ENCODE measurements at regions not wholly inside any gene's neighbourhood (a gene's known extent, or its start where the extent isn't known, plus 50 kb on each side); places are given as distances from the start of the nearest gene placed in this dataset.

GRCh38 chr6:103002282-103002681, 1608.8 kb downstream of the GRIK2 start:
- Histone ChIP-seq H3K4me3 (replicated peaks in 1 of 3; ENCODE audit: insufficient read depth in 1 of 3, low read depth in 2 of 3, low read length in 3 of 3) (no peak overlapping the region), H3K36me3 (replicated peaks in 1 of 2; ENCODE audit: control insufficient read depth in 1 of 2, insufficient read depth in 2 of 2, low read length in 2 of 2) (no peaks in the 10 kb centered on the region), H3K79me2 (ENCODE audit: insufficient read depth, low read length) (no peaks in the 10 kb centered on the region), H3K9ac (ENCODE audit: insufficient read depth, low read depth, low read length) (no peak overlapping the region), H3K27ac (ENCODE audit: extremely low read length, insufficient read depth, low read length) (no peak overlapping the region), H4K20me1 (ENCODE audit: insufficient read depth, low read length) (no peaks in the 10 kb centered on the region), H3K27me3 (ENCODE audit: control insufficient read depth in 1 of 2, insufficient read depth in 2 of 2, low read length in 2 of 2) (no peaks in the 10 kb centered on the region; a peak in 1 of 5 replicates), H3K4me2 (ENCODE audit: low read depth, low read length) (no peak overlapping the region), H2AFZ (ENCODE audit: low read length) (no peak overlapping the region), H3K4me1 (ENCODE audit: insufficient read depth, low read length) (no peaks in the 10 kb centered on the region), H3K9me3 (ENCODE audit: low read length) (no peaks in the 10 kb centered on the region)
- POLR2A ChIA-PET = no interaction called here
- intact Hi-C loops (cut with micrococcal nuclease; ENCODE audit: unreplicated experiment) (no loop called here), in situ Hi-C loops (cut with HindIII; ENCODE audit: extremely low pct_ligation_motif_present, low pct_unique_long_range_greater_than_20kb) (no loop called here)
- BruUV-seq (replicated peaks) = no TSS peak
- WGBS (ENCODE audit: low lambda C conversion rate) = 34% methylated on average over 3 of the region's 3 CpGs
- ATAC-seq (no peak), DNase-seq (ENCODE audit: low spot score) (no peak), FAIRE-seq (no peak)
- TF ChIP-seq RFX3 (CRISPR knock-in tag; IDR thresholded peaks at IDR 0.05) (no peak), ZEB1 (IDR thresholded peaks at IDR 0.05; ENCODE audit: insufficient replicate concordance, low read depth) (no peak), HNF1A (IDR thresholded peaks at IDR 0.05; ENCODE audit: low read depth) (no peak), HNF1A (CRISPR knock-in tag; IDR thresholded peaks at IDR 0.05; ENCODE audit: borderline replicate concordance) (no peak), ZNF790 (CRISPR knock-in tag; IDR thresholded peaks at IDR 0.05; ENCODE audit: borderline replicate concordance) (no peak), EP300 (IDR thresholded peaks at IDR 0.05; ENCODE audit: low read depth in 2 of 2, low read length in 2 of 2) (no peak), EP300 (CRISPR knock-in tag; IDR thresholded peaks at IDR 0.05; ENCODE audit: borderline replicate concordance) (no peak), RFXANK (CRISPR knock-in tag; IDR thresholded peaks at IDR 0.05) (no peak), ZMYM2 (CRISPR knock-in tag; IDR thresholded peaks at IDR 0.05) (no peak), ZBTB37 (CRISPR knock-in tag; IDR thresholded peaks at IDR 0.05) (no peak), TEAD2 (CRISPR knock-in tag; IDR thresholded peaks at IDR 0.05) (no peak), MAFF (IDR thresholded peaks at IDR 0.05; ENCODE audit: low read depth, low read length) (no peak), KLF9 (CRISPR knock-in tag; IDR thresholded peaks at IDR 0.05; ENCODE audit: low read depth) (no peak), DR1 (CRISPR knock-in tag; IDR thresholded peaks at IDR 0.05) (no peak), HCFC1 (IDR thresholded peaks at IDR 0.05; ENCODE audit: low read depth, low read length) (no peak)
- CTCF ChIA-PET (ENCODE audit: low intra/inter-chr PET ratio, low total read pairs) = no interaction called here

Data from HepG2 (cell line).